SJCRH30 (cell line): ENCODE measurements at regions not wholly inside any gene's neighbourhood (a gene's known extent, or its start where the extent isn't known, plus 50 kb on each side); places are given as distances from the start of the nearest gene placed in this dataset.

Experiments used
- DNase-seq, 2 experiments: peaks; one replicate each; pipeline ENCODE4 v3.0.0-alpha.2; 2015 to 2020
- H3K27ac ChIP-seq: fragments of 250-450 bp; sonication (Bioruptor Pico); 2 replicates; pipeline ENCODE4 v1.5.1; 2020; ENCODE audit warnings: mild to moderate bottlenecking, moderate library complexity
- H3K27me3 ChIP-seq: fragments of 250-450 bp; sonication (Bioruptor Pico); 2 replicates; pipeline ENCODE4 v1.5.1; 2020; ENCODE audit warnings: mild to moderate bottlenecking, moderate library complexity
- H3K36me3 ChIP-seq: fragments of 250-450 bp; sonication (Bioruptor Pico); 2 replicates; pipeline ENCODE4 v1.5.1; 2020; ENCODE audit warnings: mild to moderate bottlenecking, moderate library complexity
- H3K4me1 ChIP-seq: fragments of 250-450 bp; sonication (Bioruptor Pico); 2 replicates; pipeline ENCODE4 v1.5.1; 2020; ENCODE audit warnings: mild to moderate bottlenecking, moderate library complexity
- H3K4me3 ChIP-seq: fragments of 250-450 bp; sonication (Bioruptor Pico); 2 replicates; pipeline ENCODE4 v1.5.1; 2020; ENCODE audit warnings: mild to moderate bottlenecking, moderate library complexity
- H3K9me3 ChIP-seq: fragments of 250-450 bp; sonication (Bioruptor Pico); replicated peaks from 2 replicates; pipeline ENCODE4 v1.5.1; 2020; ENCODE audit warnings: mild to moderate bottlenecking, moderate library complexity

- H3K27ac ChIP-seq: no peak overlapping the region
- H3K4me1 ChIP-seq: no peaks in the 10 kb centered on the region
- no peak overlapping the region for H3K4me3 ChIP-seq
- H3K36me3 ChIP-seq: no peaks in the 10 kb centered on the region
- DNase-seq: no peak
- H3K9me3 ChIP-seq: no peaks in the 10 kb centered on the region
- no peaks in the 10 kb centered on the region for H3K27me3 ChIP-seq
Observed at GRCh38 chr1:83109692-83110091, 889.2 kb downstream of the TTLL7 start.

- DNase-seq: no peak
- Histone ChIP-seq H3K27ac (no peak overlapping the region), H3K27me3 (no peaks in the 10 kb centered on the region)
Observed at GRCh38 chr1:83104558-83104957, 894.4 kb downstream of the TTLL7 start.

GRCh38 chr1:83103341-83103740 lies 895.6 kb downstream of the TTLL7 start:
- Histone ChIP-seq H3K9me3 (no peaks in the 10 kb centered on the region), H3K36me3 (no peaks in the 10 kb centered on the region), H3K4me3 (no peak overlapping the region), H3K27ac (peak overlapping the region; percentile 0; the same call in 1 of the 2 replicates), H3K27me3 (no peaks in the 10 kb centered on the region), H3K4me1 (peaks cover 23% of the 10 kb centered on the region)
- DNase-seq: peak in 1 of 2 experiments; percentile 26

More at GRCh38 chr1:83104558-83104957, 894.4 kb downstream of the TTLL7 start:
- no peak overlapping the region for H3K4me3 ChIP-seq
- no peaks in the 10 kb centered on the region for H3K36me3 ChIP-seq
- peaks cover 23% of the 10 kb centered on the region for H3K4me1 ChIP-seq
- no peaks in the 10 kb centered on the region for H3K9me3 ChIP-seq

GRCh38 chr1:83102630-83103071 lies 896.3 kb downstream of the TTLL7 start:
- H3K4me1 ChIP-seq: peaks cover 23% of the 10 kb centered on the region
- no peaks in the 10 kb centered on the region for H3K36me3 ChIP-seq
- H3K4me3 ChIP-seq: no peak overlapping the region
- no peak overlapping the region for H3K27ac ChIP-seq
- no peaks in the 10 kb centered on the region for H3K9me3 ChIP-seq
- DNase-seq: peak; percentile 78 to 94
- no peaks in the 10 kb centered on the region for H3K27me3 ChIP-seq

- no peak for DNase-seq
- no peak overlapping the region for H3K4me3 ChIP-seq
- no peak overlapping the region for H3K27ac ChIP-seq
- no peaks in the 10 kb centered on the region for H3K27me3 ChIP-seq
- no peaks in the 10 kb centered on the region for H3K36me3 ChIP-seq
- peaks cover 23% of the 10 kb centered on the region for H3K4me1 ChIP-seq
- no peaks in the 10 kb centered on the region for H3K9me3 ChIP-seq
Observed at GRCh38 chr1:83101406-83101805, 897.5 kb downstream of the TTLL7 start.

GRCh38 chr1:83100133-83100532 lies 898.8 kb downstream of the TTLL7 start:
- Histone ChIP-seq H3K36me3 (no peaks in the 10 kb centered on the region), H3K4me1 (peaks cover 23% of the 10 kb centered on the region), H3K27ac (no peak overlapping the region), H3K4me3 (no peak overlapping the region), H3K9me3 (no peaks in the 10 kb centered on the region), H3K27me3 (no peaks in the 10 kb centered on the region)
- no peak for DNase-seq

- H3K27me3 ChIP-seq: no peaks in the 10 kb centered on the region
- no peak for DNase-seq
- H3K36me3 ChIP-seq: no peaks in the 10 kb centered on the region
- H3K9me3 ChIP-seq: no peaks in the 10 kb centered on the region
- H3K27ac ChIP-seq: no peak overlapping the region
- H3K4me3 ChIP-seq: no peak overlapping the region
- H3K4me1 ChIP-seq: peaks cover 23% of the 10 kb centered on the region
Observed at GRCh38 chr1:83098791-83099190, 900.1 kb downstream of the TTLL7 start.

- Histone ChIP-seq H3K4me3 (no peak overlapping the region), H3K9me3 (no peaks in the 10 kb centered on the region), H3K36me3 (no peaks in the 10 kb centered on the region), H3K4me1 (peaks cover 18% of the 10 kb centered on the region), H3K27me3 (no peaks in the 10 kb centered on the region), H3K27ac (no peak overlapping the region)
- DNase-seq: no peak
Observed at GRCh38 chr1:83098131-83098530, 900.8 kb downstream of the TTLL7 start.

- Histone ChIP-seq H3K27ac (no peak overlapping the region), H3K9me3 (no peaks in the 10 kb centered on the region), H3K4me1 (peaks cover 16% of the 10 kb centered on the region), H3K36me3 (no peaks in the 10 kb centered on the region), H3K27me3 (no peaks in the 10 kb centered on the region), H3K4me3 (no peak overlapping the region)
- DNase-seq: no peak
Observed at GRCh38 chr1:83097715-83098114, 901.2 kb downstream of the TTLL7 start.

GRCh38 chr1:83095570-83095969 lies 903.4 kb downstream of the TTLL7 start:
- Histone ChIP-seq H3K27me3 (no peaks in the 10 kb centered on the region), H3K4me3 (no peak overlapping the region), H3K36me3 (no peaks in the 10 kb centered on the region), H3K27ac (no peak overlapping the region), H3K9me3 (no peaks in the 10 kb centered on the region), H3K4me1 (no peaks in the 10 kb centered on the region)
- DNase-seq: no peak

GRCh38 chr1:83090195-83090594 lies 908.7 kb downstream of the TTLL7 start:
- Histone ChIP-seq H3K27me3 (no peaks in the 10 kb centered on the region), H3K4me3 (no peak overlapping the region), H3K9me3 (no peaks in the 10 kb centered on the region), H3K4me1 (no peaks in the 10 kb centered on the region), H3K27ac (no peak overlapping the region), H3K36me3 (no peaks in the 10 kb centered on the region)
- no peak for DNase-seq

GRCh38 chr1:83087851-83088250 lies 911.1 kb downstream of the TTLL7 start:
- Histone ChIP-seq H3K4me1 (peaks cover 10% of the 10 kb centered on the region), H3K36me3 (no peaks in the 10 kb centered on the region), H3K9me3 (no peaks in the 10 kb centered on the region), H3K27me3 (no peaks in the 10 kb centered on the region), H3K4me3 (no peak overlapping the region), H3K27ac (no peak overlapping the region)
- DNase-seq: no peak

- Histone ChIP-seq H3K4me3 (no peak overlapping the region), H3K36me3 (no peaks in the 10 kb centered on the region), H3K27ac (no peak overlapping the region), H3K4me1 (peaks cover 13% of the 10 kb centered on the region), H3K27me3 (no peaks in the 10 kb centered on the region), H3K9me3 (no peaks in the 10 kb centered on the region)
- no peak for DNase-seq
Observed at GRCh38 chr1:83086986-83087512, 911.9 kb downstream of the TTLL7 start.

- Histone ChIP-seq H3K9me3 (no peaks in the 10 kb centered on the region), H3K4me1 (peaks cover 13% of the 10 kb centered on the region), H3K27ac (no peak overlapping the region), H3K4me3 (no peak overlapping the region), H3K36me3 (no peaks in the 10 kb centered on the region), H3K27me3 (no peaks in the 10 kb centered on the region)
- no peak for DNase-seq
Observed at GRCh38 chr1:83086346-83086745, 912.6 kb downstream of the TTLL7 start.

- Histone ChIP-seq H3K27ac (no peak overlapping the region), H3K36me3 (no peaks in the 10 kb centered on the region), H3K27me3 (no peaks in the 10 kb centered on the region), H3K4me1 (peaks cover 13% of the 10 kb centered on the region), H3K4me3 (no peak overlapping the region), H3K9me3 (no peaks in the 10 kb centered on the region)
- peak; percentile 3 to 73 for DNase-seq
Observed at GRCh38 chr1:83083589-83084224, 915.2 kb downstream of the TTLL7 start.

GRCh38 chr1:83077411-83077810 lies 921.5 kb downstream of the TTLL7 start:
- DNase-seq: peak in 1 of 2 experiments; percentile 11
- Histone ChIP-seq H3K4me3 (no peak overlapping the region), H3K4me1 (peaks cover 8% of the 10 kb centered on the region; the same call in 1 of the 2 replicates), H3K36me3 (no peaks in the 10 kb centered on the region), H3K9me3 (0 out of 2 replicates have a peak, but pooled peaks cover 4% of the 10 kb centered on the region), H3K27ac (no peak overlapping the region), H3K27me3 (no peaks in the 10 kb centered on the region)
